HL-60 (cell line): ENCODE measurements at regions not wholly inside any gene's neighbourhood (a gene's known extent, or its start where the extent isn't known, plus 50 kb on each side); places are given as distances from the start of the nearest gene placed in this dataset.

ENCODE experiments used
- DNase-seq, 2 experiments: peaks; one replicate each; pipeline ENCODE4 v3.0.0-alpha.2; 2010 to 2020; ENCODE audit warnings: low read depth in 1 of 2, low spot score in 1 of 2
- H3K27ac ChIP-seq: fragments of 250-450 bp; sonication (Bioruptor Pico); replicated peaks from 2 replicates; pipeline ENCODE4 v1.5.1; 2020; ENCODE audit warnings: mild to moderate bottlenecking, moderate library complexity
- H3K27me3 ChIP-seq: fragments of 250-450 bp; sonication (Bioruptor Pico); 2 replicates; pipeline ENCODE4 v1.5.1; 2021; ENCODE audit warnings: mild to moderate bottlenecking, moderate library complexity; ENCODE audit not compliant: insufficient read depth, poor library complexity, severe bottlenecking
- H3K4me3 ChIP-seq: replicated peaks from 2 replicates; pipeline ENCODE4 v1.5.1; 2011; ENCODE audit warnings: mild to moderate bottlenecking, control low read depth, low read length; ENCODE audit not compliant: insufficient read depth
- GABPA ChIP-seq: IDR thresholded peaks from 2 replicates; pipeline ENCODE4 v1.6.1; 2012; ENCODE audit warnings: low read depth
- POLR2AphosphoS5 ChIP-seq: IDR thresholded peaks from 2 replicates; pipeline ENCODE4 v1.6.1; 2012; ENCODE audit warnings: low read depth
- SPI1 ChIP-seq: IDR thresholded peaks from 2 replicates; pipeline ENCODE4 v1.6.1; 2012; ENCODE audit warnings: low read depth, mild to moderate bottlenecking, borderline replicate concordance
- TF ChIP-seq, protein P1 (sequence below): IDR thresholded peaks from 2 replicates; pipeline ENCODE4 v1.6.1; 2012; ENCODE audit warnings: low read depth; ENCODE audit not compliant: insufficient replicate concordance
- TF ChIP-seq, protein P2 (sequence below): IDR thresholded peaks from one replicate; pipeline ENCODE4 v1.5.1; 2011; ENCODE audit warnings: low read length, control low read depth, inconsistent platforms; ENCODE audit not compliant: insufficient read depth

DNA sequence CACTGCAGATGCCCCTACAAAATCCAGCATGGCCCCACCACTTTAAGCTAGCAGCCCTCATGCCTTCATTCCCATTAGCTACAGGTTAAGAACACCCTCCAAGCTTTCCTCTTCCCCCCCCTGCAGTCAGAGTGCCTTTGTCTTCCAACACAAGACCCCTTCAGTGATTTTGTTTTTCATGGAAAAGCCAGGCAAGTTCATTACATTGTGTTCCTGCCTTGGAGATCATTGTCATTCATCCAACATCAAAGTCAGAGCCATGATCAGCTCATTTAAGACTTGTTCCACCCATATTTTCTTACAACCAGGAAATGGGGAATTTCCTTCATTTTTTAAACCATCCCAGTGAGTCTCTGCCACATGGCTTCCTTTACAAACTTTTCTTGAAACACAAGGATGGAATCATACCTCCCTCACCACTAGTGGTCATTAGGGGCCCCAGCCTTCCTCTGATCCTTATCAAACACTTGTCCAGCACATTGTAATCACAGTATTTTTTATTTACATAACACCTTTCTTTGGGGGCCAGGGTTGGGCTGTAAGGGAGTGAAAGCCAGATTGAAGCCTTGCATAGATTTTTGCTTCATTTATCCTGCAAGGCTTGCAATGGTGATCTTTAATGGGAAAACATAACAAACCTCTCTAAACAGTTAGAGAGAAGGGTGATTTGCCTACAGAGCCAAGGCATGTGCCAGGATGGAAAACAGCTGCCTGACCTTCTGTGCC is 765.3 kb downstream of the MED13L start:
- no peak overlapping the region for H3K4me3 ChIP-seq
- no peak overlapping the region for H3K27ac ChIP-seq
- no peak for DNase-seq
- TF ChIP-seq GABPA (no peak), POLR2AphosphoS5 (no peak), SPI1 (no peak)
- TF ChIP-seq, protein P1, sequence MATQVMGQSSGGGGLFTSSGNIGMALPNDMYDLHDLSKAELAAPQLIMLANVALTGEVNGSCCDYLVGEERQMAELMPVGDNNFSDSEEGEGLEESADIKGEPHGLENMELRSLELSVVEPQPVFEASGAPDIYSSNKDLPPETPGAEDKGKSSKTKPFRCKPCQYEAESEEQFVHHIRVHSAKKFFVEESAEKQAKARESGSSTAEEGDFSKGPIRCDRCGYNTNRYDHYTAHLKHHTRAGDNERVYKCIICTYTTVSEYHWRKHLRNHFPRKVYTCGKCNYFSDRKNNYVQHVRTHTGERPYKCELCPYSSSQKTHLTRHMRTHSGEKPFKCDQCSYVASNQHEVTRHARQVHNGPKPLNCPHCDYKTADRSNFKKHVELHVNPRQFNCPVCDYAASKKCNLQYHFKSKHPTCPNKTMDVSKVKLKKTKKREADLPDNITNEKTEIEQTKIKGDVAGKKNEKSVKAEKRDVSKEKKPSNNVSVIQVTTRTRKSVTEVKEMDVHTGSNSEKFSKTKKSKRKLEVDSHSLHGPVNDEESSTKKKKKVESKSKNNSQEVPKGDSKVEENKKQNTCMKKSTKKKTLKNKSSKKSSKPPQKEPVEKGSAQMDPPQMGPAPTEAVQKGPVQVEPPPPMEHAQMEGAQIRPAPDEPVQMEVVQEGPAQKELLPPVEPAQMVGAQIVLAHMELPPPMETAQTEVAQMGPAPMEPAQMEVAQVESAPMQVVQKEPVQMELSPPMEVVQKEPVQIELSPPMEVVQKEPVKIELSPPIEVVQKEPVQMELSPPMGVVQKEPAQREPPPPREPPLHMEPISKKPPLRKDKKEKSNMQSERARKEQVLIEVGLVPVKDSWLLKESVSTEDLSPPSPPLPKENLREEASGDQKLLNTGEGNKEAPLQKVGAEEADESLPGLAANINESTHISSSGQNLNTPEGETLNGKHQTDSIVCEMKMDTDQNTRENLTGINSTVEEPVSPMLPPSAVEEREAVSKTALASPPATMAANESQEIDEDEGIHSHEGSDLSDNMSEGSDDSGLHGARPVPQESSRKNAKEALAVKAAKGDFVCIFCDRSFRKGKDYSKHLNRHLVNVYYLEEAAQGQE = no peak
- TF ChIP-seq, protein P2, sequence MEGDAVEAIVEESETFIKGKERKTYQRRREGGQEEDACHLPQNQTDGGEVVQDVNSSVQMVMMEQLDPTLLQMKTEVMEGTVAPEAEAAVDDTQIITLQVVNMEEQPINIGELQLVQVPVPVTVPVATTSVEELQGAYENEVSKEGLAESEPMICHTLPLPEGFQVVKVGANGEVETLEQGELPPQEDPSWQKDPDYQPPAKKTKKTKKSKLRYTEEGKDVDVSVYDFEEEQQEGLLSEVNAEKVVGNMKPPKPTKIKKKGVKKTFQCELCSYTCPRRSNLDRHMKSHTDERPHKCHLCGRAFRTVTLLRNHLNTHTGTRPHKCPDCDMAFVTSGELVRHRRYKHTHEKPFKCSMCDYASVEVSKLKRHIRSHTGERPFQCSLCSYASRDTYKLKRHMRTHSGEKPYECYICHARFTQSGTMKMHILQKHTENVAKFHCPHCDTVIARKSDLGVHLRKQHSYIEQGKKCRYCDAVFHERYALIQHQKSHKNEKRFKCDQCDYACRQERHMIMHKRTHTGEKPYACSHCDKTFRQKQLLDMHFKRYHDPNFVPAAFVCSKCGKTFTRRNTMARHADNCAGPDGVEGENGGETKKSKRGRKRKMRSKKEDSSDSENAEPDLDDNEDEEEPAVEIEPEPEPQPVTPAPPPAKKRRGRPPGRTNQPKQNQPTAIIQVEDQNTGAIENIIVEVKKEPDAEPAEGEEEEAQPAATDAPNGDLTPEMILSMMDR = no peak
- no peaks in the 10 kb centered on the region for H3K27me3 ChIP-seq

DNA sequence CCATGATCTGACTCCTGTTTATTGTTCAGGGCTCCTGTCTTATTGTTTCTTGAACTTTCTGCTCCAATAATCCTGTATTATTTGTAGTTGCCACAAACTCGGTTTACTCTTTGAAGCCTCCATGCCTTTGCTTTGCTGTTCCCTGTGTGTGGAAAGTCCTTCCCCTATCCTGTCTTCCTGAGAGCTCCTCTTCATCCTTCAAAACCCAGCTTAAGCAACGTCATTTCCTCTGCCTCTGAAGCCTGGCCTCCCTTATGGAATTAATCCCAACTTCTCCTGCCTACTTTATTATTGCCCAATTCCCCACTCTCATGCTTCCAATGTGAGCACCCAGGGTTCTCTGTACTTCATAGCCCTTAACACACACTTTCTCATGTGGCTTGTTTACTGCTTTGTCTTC is 766.2 kb downstream of the MED13L start:
- TF ChIP-seq GABPA (no peak), POLR2AphosphoS5 (no peak), SPI1 (no peak)
- TF ChIP-seq, protein P2 = no peak
- TF ChIP-seq, protein P1 = no peak
- Histone ChIP-seq H3K27me3 (no peaks in the 10 kb centered on the region), H3K27ac (no peak overlapping the region), H3K4me3 (no peak overlapping the region)
- no peak for DNase-seq

DNA sequence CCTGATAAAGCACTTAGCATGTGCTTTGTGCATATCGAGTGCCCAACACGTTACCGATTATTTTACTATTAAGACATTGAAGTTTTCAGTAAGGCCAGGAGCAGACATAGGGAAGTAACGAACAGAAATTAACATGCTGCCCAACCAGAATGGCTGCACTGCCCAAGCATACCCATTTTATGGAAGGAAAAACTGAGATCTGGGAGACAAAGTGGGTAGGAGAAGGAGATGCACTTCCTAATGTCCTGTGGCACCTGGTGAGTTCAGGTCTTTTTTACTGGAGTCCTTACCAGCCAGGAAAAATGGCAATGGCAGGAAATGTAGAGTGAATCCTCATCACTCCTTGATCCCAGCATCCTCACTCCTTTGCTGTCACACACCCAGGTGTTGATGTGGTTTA is 768.5 kb downstream of the MED13L start:
- no peak overlapping the region for H3K27ac ChIP-seq

More for the DNA sequence above, 768.5 kb downstream of the MED13L start:
- no peak for DNase-seq
- TF ChIP-seq, protein P1 = no peak
- TF ChIP-seq SPI1 = no peak
- TF ChIP-seq, protein P2 = no peak
- no peak for TF ChIP-seq POLR2AphosphoS5
- TF ChIP-seq GABPA = no peak
- no peak overlapping the region for H3K4me3 ChIP-seq
- H3K27me3 ChIP-seq = no peaks in the 10 kb centered on the region
